SK-N-MC (cell line): ENCODE measurements at regions not wholly inside any gene's neighbourhood (a gene's known extent, or its start where the extent isn't known, plus 50 kb on each side); places are given as distances from the start of the nearest gene placed in this dataset.

Experiments used
- EZH2 ChIP-seq: fragments of 200-600 bp; sonication (generic); IDR thresholded peaks from one replicate; pipeline ENCODE4 v1.6.1; 2017; ENCODE audit warnings: antibody characterized with exemption
- POLR2AphosphoS5 ChIP-seq: IDR thresholded peaks from 2 replicates; pipeline ENCODE4 v1.6.1; 2012; ENCODE audit warnings: mild to moderate bottlenecking, low read depth, low read length, borderline replicate concordance

- TF ChIP-seq POLR2AphosphoS5 (no peak), EZH2 (no peak)
Measured at GRCh38 chr1:58883037-58883887, 99.4 kb upstream of the JUN start.
